K562 (cell line): ENCODE measurements at regions not wholly inside any gene's neighbourhood (a gene's known extent, or its start where the extent isn't known, plus 50 kb on each side); places are given as distances from the start of the nearest gene placed in this dataset.

Source experiments
- NCOA6 ChIP-seq: fragments of 450-650 bp; IDR thresholded peaks from 2 replicates; pipeline ENCODE4 v1.6.1; 2017; ENCODE audit warnings: mild to moderate bottlenecking
- SMARCB1 ChIP-seq: IDR thresholded peaks from 2 replicates; pipeline ENCODE4 v1.6.1; 2011; ENCODE audit warnings: improper control_type of control experiment, low read depth; ENCODE audit not compliant: insufficient read length

GRCh38 chr11:129278586-129279319, 86.6 kb upstream of the ARHGAP32 start:
- no peak for TF ChIP-seq NCOA6
- TF ChIP-seq SMARCB1 = no peak
